Lower lobe of right lung (tissue), 2 donors: ENCODE measurements at regions not wholly inside any gene's neighbourhood (a gene's known extent, or its start where the extent isn't known, plus 50 kb on each side); places are given as distances from the start of the nearest gene placed in this dataset.

Experiments used
- ATAC-seq, 2 donors: fragments of 200-7000 bp; cut with Tn5 transposase; one replicate each; pipeline ENCODE4 v1.9.1; 2020 to 2022; ENCODE audit warnings: mild to moderate bottlenecking in 2 of 2, moderate library complexity in 2 of 2
- DNase-seq: peaks from one replicate; pipeline ENCODE4 v3.0.0-alpha.2; 2020
- H3K27ac ChIP-seq: fragments of 200-600 bp; one replicate; pipeline ENCODE4 v1.8.0; 2022
- H3K27me3 ChIP-seq: fragments of 200-600 bp; one replicate; pipeline ENCODE4 v1.8.0; 2022; ENCODE audit warnings: low read depth
- H3K36me3 ChIP-seq: fragments of 200-600 bp; one replicate; pipeline ENCODE4 v1.8.0; 2022; ENCODE audit warnings: mild to moderate bottlenecking
- H3K4me1 ChIP-seq: fragments of 200-600 bp; one replicate; pipeline ENCODE4 v1.8.0; 2022
- H3K4me3 ChIP-seq: fragments of 200-600 bp; one replicate; pipeline ENCODE4 v1.8.0; 2022; ENCODE audit warnings: mild to moderate bottlenecking
- H3K9me3 ChIP-seq: fragments of 200-600 bp; one replicate; pipeline ENCODE4 v1.8.0; 2022
- CTCF ChIP-seq: fragments of 200-600 bp; IDR thresholded peaks from one replicate; pipeline ENCODE4 v1.8.0; 2022; ENCODE audit warnings: antibody characterized with exemption, mild to moderate bottlenecking
- intact Hi-C: fragments of 100-400 bp; cut with DNase I; formaldehyde crosslinking; loops from one replicate; pipeline ENCODE4 v1.11.0; 2022
- donor health status: DM: no; HTN: yes; CAD: no; lungs with severe emphysema.

GRCh38 chr14:58875613-58876012 lies 237.9 kb downstream of the DACT1 start:
- H3K9me3 ChIP-seq = no peaks in the 10 kb centered on the region
- H3K4me1 ChIP-seq = no peaks in the 10 kb centered on the region
- no peaks in the 10 kb centered on the region for H3K36me3 ChIP-seq
- ATAC-seq = no peak
- intact Hi-C loops = no loop called here
- TF ChIP-seq CTCF = no peak
- no peaks in the 10 kb centered on the region for H3K27me3 ChIP-seq
- H3K4me3 ChIP-seq = no peak overlapping the region
- no peak overlapping the region for H3K27ac ChIP-seq
- DNase-seq = no peak

GRCh38 chr14:58876608-58877007 lies 238.8 kb downstream of the DACT1 start:
- DNase-seq = no peak
- no peaks in the 10 kb centered on the region for H3K36me3 ChIP-seq
- H3K27me3 ChIP-seq = no peaks in the 10 kb centered on the region
- no peaks in the 10 kb centered on the region for H3K4me1 ChIP-seq
- no peak for TF ChIP-seq CTCF
- no peaks in the 10 kb centered on the region for H3K9me3 ChIP-seq
- no peak overlapping the region for H3K27ac ChIP-seq
- intact Hi-C loops = no loop called here
- H3K4me3 ChIP-seq = no peak overlapping the region
- ATAC-seq = no peak

GRCh38 chr14:58878439-58879139 lies 240.8 kb downstream of the DACT1 start:
- Histone ChIP-seq H3K9me3 (no peaks in the 10 kb centered on the region), H3K36me3 (no peaks in the 10 kb centered on the region), H3K27me3 (no peaks in the 10 kb centered on the region), H3K4me1 (no peaks in the 10 kb centered on the region), H3K27ac (no peak overlapping the region), H3K4me3 (no peak overlapping the region)
- intact Hi-C loops = no loop called here
- no peak for ATAC-seq
- no peak for TF ChIP-seq CTCF
- no peak for DNase-seq

GRCh38 chr14:58881433-58881832 lies 243.7 kb downstream of the DACT1 start:
- TF ChIP-seq CTCF = no peak
- ATAC-seq (no peak), DNase-seq (no peak)
- no peaks in the 10 kb centered on the region for H3K9me3 ChIP-seq
- intact Hi-C loops = no loop called here
- no peaks in the 10 kb centered on the region for H3K27me3 ChIP-seq
- H3K36me3 ChIP-seq = no peaks in the 10 kb centered on the region
- no peaks in the 10 kb centered on the region for H3K4me1 ChIP-seq
- H3K4me3 ChIP-seq = no peak overlapping the region
- H3K27ac ChIP-seq = no peak overlapping the region

- DNase-seq = no peak
- Histone ChIP-seq H3K27me3 (no peaks in the 10 kb centered on the region), H3K4me1 (no peaks in the 10 kb centered on the region), H3K36me3 (no peaks in the 10 kb centered on the region), H3K27ac (no peak overlapping the region), H3K9me3 (no peaks in the 10 kb centered on the region), H3K4me3 (no peak overlapping the region)
- TF ChIP-seq CTCF = no peak
- ATAC-seq = no peak
- intact Hi-C loops = no loop called here
Observed at GRCh38 chr14:58882577-58883018, 244.8 kb downstream of the DACT1 start.
